ENCODE measurements at regions not wholly inside any gene's neighbourhood (a gene's known extent, or its start where the extent isn't known, plus 50 kb on each side); places are given as distances from the start of the nearest gene placed in this dataset.
"Not testable (repeated sequence)": the region's sequence is repeated elsewhere in the genome, so short reads cannot be mapped to it uniquely, and the experiment has no call there.

DNA sequence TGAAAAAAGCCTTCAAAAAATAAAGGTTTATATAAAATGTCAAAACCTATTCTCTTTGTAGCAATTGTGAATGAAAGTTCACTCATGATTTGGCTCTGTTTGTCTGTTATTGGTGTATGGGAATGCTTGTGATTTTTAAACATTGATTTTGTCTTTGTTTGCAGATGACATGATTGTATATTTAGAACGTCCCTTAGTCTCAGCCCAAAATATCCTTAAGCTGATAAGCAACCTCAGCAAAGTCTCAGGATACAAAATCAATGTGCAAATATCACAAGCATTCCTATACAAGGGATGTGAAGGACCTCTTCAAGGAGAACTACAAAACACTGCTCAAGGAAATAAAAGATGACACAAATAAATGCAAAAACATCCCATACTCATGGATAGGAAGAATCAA lies 236.4 kb downstream of the PAPSS1 start:
- H3K4me1 Mint-ChIP-seq, DNase-seq, H3K27me3 Mint-ChIP-seq, ATAC-seq, H3K4me3 Mint-ChIP-seq, H3K27ac Mint-ChIP-seq: not testable (repeated sequence)
- peaks cover 7 to 35% of the 10 kb centered on the region in 2 donors for H3K9me3 Mint-ChIP-seq

DNA sequence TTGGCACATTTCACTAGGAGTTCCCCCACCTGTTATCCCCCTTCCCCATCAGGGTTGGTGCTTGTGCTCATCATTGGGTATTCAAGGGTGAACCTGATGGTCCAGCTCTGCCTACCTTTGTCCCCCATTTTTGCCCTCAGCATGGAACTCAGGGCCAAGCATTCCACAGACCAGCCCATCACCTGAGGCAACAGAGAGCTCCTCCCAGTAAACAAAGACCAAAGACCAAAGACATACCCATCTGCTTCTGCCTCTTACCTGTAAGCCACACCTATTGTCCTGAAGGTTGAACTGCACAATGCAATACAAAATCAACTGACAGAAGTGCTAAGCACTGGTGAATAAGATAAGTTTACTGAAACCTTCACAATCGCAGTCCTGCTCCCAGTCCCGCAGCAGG lies 237.5 kb downstream of the PAPSS1 start:
- no peak for DNase-seq
- ATAC-seq: no peak
- no peaks in the 10 kb centered on the region for H3K4me1 Mint-ChIP-seq
- H3K9me3 Mint-ChIP-seq: peaks cover 8 to 37% of the 10 kb centered on the region in 2 donors
- H3K27ac Mint-ChIP-seq: no peak overlapping the region
- no peaks in the 10 kb centered on the region for H3K27me3 Mint-ChIP-seq
- H3K4me3 Mint-ChIP-seq: no peak overlapping the region

DNA sequence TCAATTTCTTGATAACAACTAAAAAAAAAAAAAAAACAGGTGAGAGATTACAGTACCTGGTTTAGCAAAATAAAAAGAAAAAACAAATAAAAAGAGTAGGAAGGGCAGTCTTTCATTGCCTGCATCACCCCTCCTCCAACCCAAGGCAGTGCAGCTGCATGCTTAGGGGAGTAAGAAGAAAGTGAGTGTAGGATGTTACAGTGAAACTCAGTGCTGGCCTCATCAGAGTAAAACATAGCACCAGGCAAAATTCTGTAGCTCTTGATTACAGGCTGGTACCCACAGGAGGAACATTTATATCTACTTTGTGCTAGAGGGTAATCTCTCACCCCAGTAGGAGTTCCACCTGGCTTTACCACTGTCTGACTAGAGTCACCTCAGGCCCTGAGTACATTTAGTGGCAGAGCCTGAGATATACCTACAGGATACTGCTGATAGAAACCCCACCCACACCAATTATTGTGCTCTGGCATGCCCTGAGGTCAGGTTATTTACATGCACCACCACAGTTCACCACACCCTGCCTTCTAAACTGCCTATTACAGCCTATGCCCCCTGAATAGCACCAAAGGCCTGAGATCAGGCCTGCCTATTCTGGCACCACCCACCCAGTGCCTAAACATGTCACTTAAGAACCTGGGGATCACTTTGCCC lies 241.6 kb downstream of the PAPSS1 start:
- ATAC-seq (no peak), DNase-seq (no peak)
- Mint-ChIP-seq H3K9me3 (peaks cover 8 to 28% of the 10 kb centered on the region in 2 donors), H3K27ac (no peak overlapping the region), H3K27me3 (no peaks in the 10 kb centered on the region), H3K4me3 (no peak overlapping the region), H3K4me1 (no peaks in the 10 kb centered on the region)

DNA sequence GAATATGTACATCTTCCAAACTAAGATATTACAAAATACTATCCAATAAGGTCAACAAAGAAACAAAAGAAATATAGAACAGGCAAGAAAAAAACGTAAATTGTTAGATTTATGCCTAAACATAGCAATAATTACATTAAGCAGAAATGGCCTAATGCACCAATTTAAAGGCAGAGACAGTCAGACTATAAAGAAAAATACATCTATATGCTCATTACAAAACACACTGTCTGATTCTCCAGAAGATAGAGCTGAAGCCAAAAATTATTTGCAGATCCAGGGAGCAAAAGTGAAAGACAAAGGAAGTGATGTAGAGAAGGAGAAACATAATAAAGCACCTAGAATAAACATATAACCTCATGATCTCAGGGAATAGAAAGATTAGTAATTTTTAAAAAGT lies 246.9 kb downstream of the PAPSS1 start:
- Mint-ChIP-seq H3K27me3 (no peaks in the 10 kb centered on the region), H3K27ac (no peak overlapping the region), H3K9me3 (no peaks in the 10 kb centered on the region), H3K4me1 (no peaks in the 10 kb centered on the region), H3K4me3 (no peak overlapping the region)
- DNase-seq: no peak
- no peak for ATAC-seq

DNA sequence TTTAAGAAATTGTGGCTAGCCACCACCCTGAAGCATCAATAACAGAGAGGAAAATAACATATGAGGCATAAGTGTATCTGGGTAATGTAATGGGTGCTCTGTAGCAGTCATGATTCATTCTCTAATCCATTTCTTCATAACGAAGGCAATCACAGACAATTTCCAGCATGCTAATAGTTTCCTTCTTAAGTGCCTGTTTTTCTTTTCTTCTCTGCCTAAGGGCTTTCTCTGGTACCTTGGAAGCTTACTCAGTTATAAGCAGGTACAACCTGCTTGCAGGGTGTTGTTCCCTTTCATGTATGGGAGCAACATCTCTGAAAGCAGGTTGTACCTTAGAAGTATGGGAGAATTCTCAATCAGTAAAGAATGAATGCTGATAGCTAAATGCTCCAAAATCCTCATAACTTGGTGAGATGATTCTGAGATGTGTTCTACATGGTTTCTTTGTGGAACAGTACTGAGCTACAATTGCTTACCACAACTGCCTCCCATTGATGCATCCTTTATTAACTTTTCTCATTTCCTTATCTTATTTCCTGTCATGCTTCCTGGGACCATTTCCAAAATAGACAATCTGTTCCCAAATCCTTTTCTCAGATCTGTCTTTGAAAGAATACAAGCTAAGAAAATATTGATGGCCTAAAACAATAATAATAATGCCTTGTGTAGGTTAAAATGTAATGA lies 247.6 kb downstream of the PAPSS1 start:
- no peaks in the 10 kb centered on the region for H3K4me1 Mint-ChIP-seq
- DNase-seq (no peak), ATAC-seq (no peak)
- no peaks in the 10 kb centered on the region for H3K27me3 Mint-ChIP-seq
- H3K9me3 Mint-ChIP-seq: no peaks in the 10 kb centered on the region
- H3K4me3 Mint-ChIP-seq: no peak overlapping the region
- H3K27ac Mint-ChIP-seq: no peak overlapping the region

DNA sequence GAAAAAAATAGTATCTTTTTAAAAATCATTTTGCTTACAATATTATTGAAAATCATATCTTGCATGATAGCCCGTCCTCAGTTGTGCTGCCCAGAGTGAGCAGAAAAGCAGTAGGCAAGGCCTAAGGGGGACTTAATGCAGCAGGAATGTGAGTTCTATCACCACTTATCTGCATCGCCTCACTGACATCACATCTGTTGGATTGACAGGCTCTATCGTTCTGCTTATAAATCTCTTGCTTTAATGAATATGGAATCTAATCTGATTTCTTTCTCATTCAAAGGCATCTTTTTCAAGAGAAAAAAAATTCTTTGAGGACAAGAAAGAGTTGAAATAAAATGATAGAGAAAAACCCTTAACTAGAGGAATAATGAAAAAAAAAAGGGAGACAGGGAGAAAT lies 249.9 kb downstream of the PAPSS1 start:
- no peak for ATAC-seq
- Mint-ChIP-seq H3K9me3 (no peaks in the 10 kb centered on the region), H3K4me1 (no peaks in the 10 kb centered on the region), H3K4me3 (no peak overlapping the region), H3K27ac (no peak overlapping the region), H3K27me3 (no peaks in the 10 kb centered on the region)
- DNase-seq: no peak

DNA sequence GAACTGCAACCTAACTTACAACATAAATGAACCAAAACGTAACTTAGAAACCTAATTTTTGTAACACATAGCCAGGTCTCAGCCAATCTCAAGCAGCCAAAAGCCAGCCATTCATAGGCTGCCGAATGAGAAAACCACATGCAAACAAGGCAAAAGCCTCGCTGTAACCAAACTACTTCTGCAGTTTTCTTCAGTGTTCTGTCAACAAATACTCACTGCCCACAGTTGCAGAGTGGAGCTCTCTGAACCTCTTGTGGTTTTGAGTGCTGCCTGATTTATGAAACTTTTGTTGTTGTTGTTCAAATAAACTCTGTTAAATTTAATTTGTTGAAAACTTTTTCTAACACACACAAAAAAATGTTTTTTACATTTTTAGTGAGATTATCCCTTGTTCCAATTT lies 251.2 kb downstream of the PAPSS1 start:
- no peaks in the 10 kb centered on the region for H3K9me3 Mint-ChIP-seq
- no peak overlapping the region for H3K4me3 Mint-ChIP-seq
- no peaks in the 10 kb centered on the region for H3K27me3 Mint-ChIP-seq
- H3K27ac Mint-ChIP-seq: no peak overlapping the region
- H3K4me1 Mint-ChIP-seq: no peaks in the 10 kb centered on the region
- no peak for DNase-seq
- ATAC-seq: no peak

DNA sequence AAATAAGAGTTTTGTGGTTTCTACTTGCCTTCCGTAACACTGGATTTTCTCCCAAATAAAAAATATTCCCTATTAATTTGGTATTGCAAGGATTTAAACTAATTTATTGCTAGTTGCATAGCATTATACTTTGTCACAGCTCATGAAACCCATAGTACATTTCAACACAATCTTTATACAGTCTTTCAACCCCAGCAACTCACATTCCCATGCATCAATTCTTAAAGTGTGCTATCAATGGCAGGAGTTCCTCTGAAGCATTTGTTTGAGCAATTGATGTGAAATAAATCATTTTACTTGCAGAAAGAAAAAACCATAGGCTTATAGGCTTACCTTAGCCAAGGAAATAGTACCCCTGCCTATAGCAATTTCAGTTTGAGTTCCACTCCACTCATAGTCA lies 251.9 kb downstream of the PAPSS1 start:
- DNase-seq (no peak), ATAC-seq (no peak)
- Mint-ChIP-seq H3K27ac (no peak overlapping the region), H3K27me3 (no peaks in the 10 kb centered on the region), H3K4me1 (no peaks in the 10 kb centered on the region), H3K4me3 (no peak overlapping the region), H3K9me3 (no peaks in the 10 kb centered on the region)

DNA sequence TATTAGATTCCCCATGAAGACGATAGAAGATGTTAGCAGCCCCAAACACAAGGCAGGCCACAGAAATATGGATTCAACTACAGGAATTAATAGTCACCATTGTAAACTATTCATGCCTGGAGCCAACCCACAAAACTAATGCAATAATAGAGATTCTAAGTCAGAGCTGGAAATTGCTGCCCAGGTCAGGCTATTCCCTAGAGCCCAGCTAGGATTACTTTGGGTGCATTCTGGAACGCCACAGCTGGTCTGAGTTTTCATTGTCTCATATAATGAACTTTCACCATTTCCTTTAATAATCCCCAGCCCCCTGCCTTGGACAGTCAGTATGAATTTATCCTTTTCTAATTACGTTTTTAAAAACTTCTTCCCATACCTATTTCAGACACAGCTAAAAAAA lies 252.6 kb downstream of the PAPSS1 start:
- H3K9me3 Mint-ChIP-seq: no peaks in the 10 kb centered on the region
- DNase-seq (no peak), ATAC-seq (no peak)
- H3K4me3 Mint-ChIP-seq: no peak overlapping the region
- H3K4me1 Mint-ChIP-seq: no peaks in the 10 kb centered on the region
- no peak overlapping the region for H3K27ac Mint-ChIP-seq
- H3K27me3 Mint-ChIP-seq: no peaks in the 10 kb centered on the region

DNA sequence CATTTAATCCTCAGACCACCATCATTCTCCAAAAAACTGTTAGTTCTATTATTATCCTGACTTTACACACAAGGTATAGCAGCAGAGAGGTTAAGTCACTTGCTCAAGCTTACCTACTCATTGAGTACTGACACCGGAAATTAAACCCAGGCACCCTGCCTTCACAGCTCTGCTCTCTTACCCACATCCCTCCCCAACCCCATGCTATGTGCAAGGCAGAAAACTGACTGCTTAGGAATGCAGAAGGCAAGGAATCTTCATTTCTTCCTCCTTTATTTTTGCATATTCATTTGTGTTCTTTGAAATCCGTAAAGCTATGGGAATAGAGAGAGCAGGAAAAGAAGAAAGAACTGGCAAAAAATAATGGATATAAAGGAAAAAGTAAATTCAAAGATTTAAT lies 261.8 kb downstream of the PAPSS1 start:
- DNase-seq: no peak

DNA sequence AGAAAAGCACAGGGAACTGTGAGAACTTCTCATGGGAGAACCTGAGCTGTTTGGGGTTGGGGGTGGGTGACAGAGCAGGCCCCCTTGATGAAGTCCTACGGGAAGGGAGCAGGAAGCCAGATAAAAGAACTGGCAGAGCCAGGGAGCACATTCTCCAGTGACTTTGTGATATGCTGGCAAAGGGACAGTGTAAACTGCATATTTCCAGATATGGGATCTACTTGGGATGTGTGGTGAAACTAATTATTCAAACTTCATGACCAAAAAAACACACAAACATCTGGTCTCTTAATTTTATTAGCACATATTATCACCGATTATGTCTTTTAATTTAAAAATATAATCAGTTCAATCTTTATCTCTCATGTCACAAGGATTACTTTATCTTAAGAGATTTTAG lies 266.0 kb downstream of the PAPSS1 start:
- ATAC-seq (no peak), DNase-seq (no peak)
- no peaks in the 10 kb centered on the region for H3K9me3 Mint-ChIP-seq
- H3K27me3 Mint-ChIP-seq: peaks cover 12% of the 10 kb centered on the region
- no peak overlapping the region for H3K27ac Mint-ChIP-seq
- H3K4me3 Mint-ChIP-seq: no peak overlapping the region
- H3K4me1 Mint-ChIP-seq: no peaks in the 10 kb centered on the region

More for the DNA sequence above, 261.8 kb downstream of the PAPSS1 start:
- Mint-ChIP-seq H3K27ac (no peak overlapping the region), H3K9me3 (peaks cover 7 to 11% of the 10 kb centered on the region in 2 donors), H3K27me3 (peaks cover 17% of the 10 kb centered on the region), H3K4me1 (no peaks in the 10 kb centered on the region), H3K4me3 (no peak overlapping the region)
- no peak for ATAC-seq

DNA sequence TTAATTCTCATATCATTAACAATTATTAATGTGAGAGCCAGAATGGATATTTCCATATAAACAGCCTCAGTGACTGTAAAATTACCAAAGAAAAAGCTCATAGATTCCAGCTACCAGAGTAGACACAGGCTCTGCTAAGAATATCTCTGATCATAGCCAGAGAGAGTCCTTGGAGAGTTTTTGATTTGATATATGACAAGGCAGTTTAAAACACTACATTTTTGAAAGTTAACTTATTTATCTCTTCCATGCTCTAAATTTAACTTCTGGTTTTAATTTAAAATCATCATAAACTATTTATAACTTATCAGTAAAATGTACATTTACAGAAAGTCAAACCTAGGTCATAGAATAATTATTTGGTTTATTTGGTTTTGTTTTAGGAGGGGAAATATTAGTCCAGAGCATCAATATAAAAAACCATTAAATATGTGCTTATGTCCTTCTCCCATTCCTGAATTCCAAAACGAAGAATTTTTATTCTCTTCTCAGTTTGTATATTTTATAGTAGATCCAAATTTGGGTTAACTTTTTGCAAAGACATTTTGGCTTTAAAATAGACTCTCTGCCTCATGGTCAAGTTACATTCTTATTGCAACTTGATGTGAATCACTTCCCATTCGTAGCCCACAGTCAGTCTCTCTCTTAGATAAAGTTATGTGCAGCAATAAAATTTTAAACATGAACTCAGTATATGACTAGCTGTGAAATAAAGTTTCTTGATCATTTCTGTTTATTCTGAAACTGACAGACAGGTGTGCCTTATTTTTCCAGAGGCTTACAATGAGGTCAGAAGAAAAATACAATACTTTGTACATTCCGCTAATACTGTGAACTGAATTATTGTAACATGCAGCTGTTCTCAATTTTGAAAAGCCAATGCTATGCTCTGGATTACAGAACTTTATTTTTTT lies 267.1 kb downstream of the PAPSS1 start:
- Mint-ChIP-seq H3K4me3 (no peak overlapping the region), H3K9me3 (no peaks in the 10 kb centered on the region), H3K27ac (no peak overlapping the region), H3K27me3 (peaks cover 9% of the 10 kb centered on the region), H3K4me1 (no peaks in the 10 kb centered on the region)
- ATAC-seq (no peak), DNase-seq (no peak)

DNA sequence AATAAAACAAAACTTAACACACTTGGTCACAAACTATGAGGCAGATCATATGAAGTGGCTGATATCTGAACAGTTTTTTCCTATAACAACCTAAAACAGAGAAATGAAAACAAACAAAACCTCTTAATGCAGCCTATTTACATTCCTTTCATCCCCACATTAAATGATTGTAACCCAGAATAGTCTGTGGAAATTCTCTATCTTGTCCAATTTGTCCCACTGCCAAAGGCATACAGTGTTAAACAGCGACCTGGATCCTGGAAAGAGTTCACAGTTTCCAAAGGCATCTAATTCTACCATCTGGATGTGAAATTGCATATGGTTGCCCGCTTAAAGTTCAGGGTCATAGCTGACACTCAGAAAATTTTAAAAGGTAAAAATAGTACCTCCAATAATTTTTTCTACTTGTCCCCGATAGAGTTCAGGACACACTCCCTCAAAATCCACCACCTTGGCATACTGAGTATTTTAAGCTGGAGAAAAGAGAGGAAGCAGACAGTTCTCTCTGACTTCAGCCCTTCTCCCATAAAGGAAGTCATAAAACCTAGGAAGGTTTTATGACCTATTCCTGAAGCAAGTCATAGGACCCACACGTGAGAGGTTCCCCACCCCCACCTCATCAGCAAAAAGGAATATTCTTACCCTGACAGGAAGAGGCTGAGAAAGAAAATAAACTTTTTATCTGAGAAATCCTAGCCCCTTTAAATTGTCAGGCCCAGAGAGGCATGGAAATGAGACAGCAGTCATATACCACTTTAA lies 270.2 kb downstream of the PAPSS1 start:
- Mint-ChIP-seq H3K4me1 (no peaks in the 10 kb centered on the region), H3K27me3 (peaks cover 25% of the 10 kb centered on the region), H3K4me3 (no peak overlapping the region), H3K9me3 (no peaks in the 10 kb centered on the region), H3K27ac (no peak overlapping the region)
- no peak for ATAC-seq
- DNase-seq: no peak

DNA sequence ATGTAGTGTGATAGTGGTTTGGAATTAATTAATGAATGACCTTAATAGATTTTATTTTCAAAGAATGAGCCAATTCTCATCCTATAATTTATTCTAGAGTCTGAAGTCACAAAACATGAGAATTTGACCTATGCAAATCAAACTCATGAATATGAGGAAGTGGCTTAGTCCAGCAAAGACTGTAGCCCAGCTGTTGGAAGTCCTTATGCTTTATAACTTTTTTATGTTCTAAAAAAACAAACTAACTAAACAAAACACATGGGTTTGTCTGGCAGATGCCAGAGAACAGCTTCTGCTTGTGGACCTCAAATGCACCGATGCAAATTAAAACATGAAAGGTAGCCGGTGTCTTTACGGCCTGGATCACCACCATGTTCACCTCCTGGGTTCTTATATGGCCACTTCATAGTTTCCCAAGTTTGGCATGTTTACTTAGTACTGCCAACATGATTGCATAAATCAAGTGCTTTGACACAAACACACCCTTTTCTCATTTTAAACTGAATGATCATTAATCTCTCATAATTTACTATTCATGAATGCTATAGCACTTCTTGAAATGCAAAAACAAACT lies 277.4 kb downstream of the PAPSS1 start:
- no peaks in the 10 kb centered on the region for H3K4me1 Mint-ChIP-seq
- no peak for ATAC-seq
- no peaks in the 10 kb centered on the region for H3K9me3 Mint-ChIP-seq
- H3K27ac Mint-ChIP-seq: no peak overlapping the region
- no peak for DNase-seq
- H3K27me3 Mint-ChIP-seq: peaks cover 14% of the 10 kb centered on the region
- H3K4me3 Mint-ChIP-seq: no peak overlapping the region

DNA sequence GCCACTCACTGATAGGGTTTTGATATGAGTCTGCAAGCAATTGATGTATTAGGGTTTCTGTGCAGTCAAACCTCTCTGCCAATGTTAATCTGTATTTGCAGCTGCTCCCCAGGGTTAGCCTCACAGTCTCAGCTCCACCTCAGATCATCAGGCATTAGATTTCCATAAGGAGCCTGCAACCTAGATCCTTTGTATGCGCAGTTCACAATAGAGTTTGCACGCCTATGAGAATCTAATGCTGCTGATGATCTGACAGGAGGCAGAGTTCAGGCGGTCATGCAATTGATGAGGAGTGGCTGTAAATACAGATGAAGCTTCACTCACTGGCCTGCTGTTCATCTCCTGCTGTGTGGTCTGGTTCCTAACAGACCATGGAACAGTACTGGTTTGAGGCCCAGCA lies 280.6 kb downstream of the PAPSS1 start:
- ATAC-seq (no peak), DNase-seq (no peak)
- Mint-ChIP-seq H3K4me1 (no peaks in the 10 kb centered on the region), H3K27ac (no peak overlapping the region), H3K4me3 (no peak overlapping the region), H3K9me3 (no peaks in the 10 kb centered on the region), H3K27me3 (no peaks in the 10 kb centered on the region)

Data from stimulated activated naive CD8-positive, alpha-beta T cell treated with anti-CD3 and anti-CD28 coated beads, Interleukin-15, amount 100 ng/mL, for 72 hours (primary cell).